Activated CD8-positive, alpha-beta memory T cell treated with anti-CD3 and anti-CD28 coated beads, Interleukin-2, amount 10 ng/mL, durations not matched to agents 7 days and 5 days (primary cell): ENCODE measurements at regions not wholly inside any gene's neighbourhood (a gene's known extent, or its start where the extent isn't known, plus 50 kb on each side); places are given as distances from the start of the nearest gene placed in this dataset.
"Not testable (repeated sequence)": the region's sequence is repeated elsewhere in the genome, so short reads cannot be mapped to it uniquely, and the experiment has no call there.

Source experiments
- ATAC-seq: fragments of 150-1000 bp; cut with Tn5 transposase; one replicate; pipeline ENCODE4 v1.10.0; 2021; ENCODE audit warnings: moderate library complexity
- CTCF ChIA-PET: fragments of 350-600 bp; sonication (Branson Sonifier 250); formaldehyde crosslinking; loops from one replicate; lab custom pipeline; 2021; ENCODE audit warnings: antibody characterized with exemption; lab: Charles Lee
- DNase-seq: peaks from one replicate; pipeline ENCODE4 v3.0.0-alpha.2; 2020
- H3K27ac Mint-ChIP-seq: one replicate; pipeline ENCODE4 v1.8.0; 2021; ENCODE audit warnings: mild to moderate bottlenecking, mixed read lengths
- H3K27me3 Mint-ChIP-seq: one replicate; pipeline ENCODE4 v1.8.0; 2021; ENCODE audit warnings: mixed read lengths
- H3K36me3 Mint-ChIP-seq: one replicate; pipeline ENCODE4 v1.8.0; 2021; ENCODE audit warnings: mild to moderate bottlenecking, mixed read lengths
- H3K4me1 Mint-ChIP-seq: one replicate; pipeline ENCODE4 v1.8.0; 2021; ENCODE audit warnings: mixed read lengths
- H3K4me3 Mint-ChIP-seq: one replicate; pipeline ENCODE4 v1.8.0; 2021; ENCODE audit warnings: mild to moderate bottlenecking, moderate library complexity, mixed read lengths
- H3K9me3 Mint-ChIP-seq: one replicate; pipeline ENCODE4 v1.8.0; 2022; ENCODE audit warnings: low read depth, mixed read lengths

DNA sequence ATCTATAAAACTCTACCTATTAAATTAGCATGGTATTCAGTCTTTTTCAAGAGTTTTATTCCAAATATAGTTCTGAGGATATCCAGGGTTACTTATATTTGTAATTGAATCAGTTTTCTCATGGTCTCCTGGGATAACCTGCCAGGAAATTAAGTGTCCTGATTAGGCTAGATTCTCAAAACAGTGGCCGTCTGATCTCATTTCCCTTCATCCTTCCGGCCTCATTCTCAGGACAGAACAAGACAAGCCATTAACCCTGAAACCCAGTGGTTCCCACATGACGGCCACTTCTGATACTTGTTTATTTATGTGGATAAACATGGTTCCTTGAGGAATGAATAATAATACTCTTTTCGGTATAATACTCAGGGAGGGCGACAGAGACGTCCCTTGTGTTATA is 417.6 kb upstream of the POT1 start:
- DNase-seq = no peak
- peaks cover 4% of the 10 kb centered on the region for H3K9me3 Mint-ChIP-seq
- CTCF ChIA-PET = no interaction called here
- no peaks in the 10 kb centered on the region for H3K4me1 Mint-ChIP-seq
- no peaks in the 10 kb centered on the region for H3K36me3 Mint-ChIP-seq
- H3K4me3 Mint-ChIP-seq = no peak overlapping the region
- no peak overlapping the region for H3K27ac Mint-ChIP-seq
- no peaks in the 10 kb centered on the region for H3K27me3 Mint-ChIP-seq
- ATAC-seq = no peak

- H3K4me3 Mint-ChIP-seq = no peak overlapping the region
- no peaks in the 10 kb centered on the region for H3K4me1 Mint-ChIP-seq
- H3K36me3 Mint-ChIP-seq = no peaks in the 10 kb centered on the region
- CTCF ChIA-PET = no interaction called here
- no peaks in the 10 kb centered on the region for H3K27me3 Mint-ChIP-seq
- H3K9me3 Mint-ChIP-seq = peaks cover 8% of the 10 kb centered on the region
- ATAC-seq = no peak
- no peak for DNase-seq
- no peak overlapping the region for H3K27ac Mint-ChIP-seq
Measured at GRCh38 chr7:125338110-125338509, 408.5 kb upstream of the POT1 start.

GRCh38 chr7:125336326-125336725 is 406.7 kb upstream of the POT1 start:
- CTCF ChIA-PET = no interaction called here
- Mint-ChIP-seq H3K27ac (no peak overlapping the region), H3K4me1 (no peaks in the 10 kb centered on the region), H3K4me3 (no peak overlapping the region), H3K9me3 (peaks cover 8% of the 10 kb centered on the region), H3K27me3 (no peaks in the 10 kb centered on the region), H3K36me3 (no peaks in the 10 kb centered on the region)
- DNase-seq (no peak), ATAC-seq (no peak)

GRCh38 chr7:125326666-125327255 is 397.1 kb upstream of the POT1 start:
- no peaks in the 10 kb centered on the region for H3K9me3 Mint-ChIP-seq
- no peaks in the 10 kb centered on the region for H3K27me3 Mint-ChIP-seq
- CTCF ChIA-PET = no interaction called here
- no peaks in the 10 kb centered on the region for H3K4me1 Mint-ChIP-seq
- no peak for DNase-seq
- H3K36me3 Mint-ChIP-seq = no peaks in the 10 kb centered on the region
- ATAC-seq = no peak
- no peak overlapping the region for H3K4me3 Mint-ChIP-seq
- H3K27ac Mint-ChIP-seq = no peak overlapping the region

GRCh38 chr7:125316466-125316865 is 386.8 kb upstream of the POT1 start:
- peaks cover 6% of the 10 kb centered on the region for H3K9me3 Mint-ChIP-seq
- no peaks in the 10 kb centered on the region for H3K4me1 Mint-ChIP-seq
- DNase-seq = no peak
- H3K4me3 Mint-ChIP-seq = no peak overlapping the region
- no peak overlapping the region for H3K27ac Mint-ChIP-seq
- no peaks in the 10 kb centered on the region for H3K27me3 Mint-ChIP-seq
- CTCF ChIA-PET = no interaction called here
- ATAC-seq = no peak
- no peaks in the 10 kb centered on the region for H3K36me3 Mint-ChIP-seq

DNA sequence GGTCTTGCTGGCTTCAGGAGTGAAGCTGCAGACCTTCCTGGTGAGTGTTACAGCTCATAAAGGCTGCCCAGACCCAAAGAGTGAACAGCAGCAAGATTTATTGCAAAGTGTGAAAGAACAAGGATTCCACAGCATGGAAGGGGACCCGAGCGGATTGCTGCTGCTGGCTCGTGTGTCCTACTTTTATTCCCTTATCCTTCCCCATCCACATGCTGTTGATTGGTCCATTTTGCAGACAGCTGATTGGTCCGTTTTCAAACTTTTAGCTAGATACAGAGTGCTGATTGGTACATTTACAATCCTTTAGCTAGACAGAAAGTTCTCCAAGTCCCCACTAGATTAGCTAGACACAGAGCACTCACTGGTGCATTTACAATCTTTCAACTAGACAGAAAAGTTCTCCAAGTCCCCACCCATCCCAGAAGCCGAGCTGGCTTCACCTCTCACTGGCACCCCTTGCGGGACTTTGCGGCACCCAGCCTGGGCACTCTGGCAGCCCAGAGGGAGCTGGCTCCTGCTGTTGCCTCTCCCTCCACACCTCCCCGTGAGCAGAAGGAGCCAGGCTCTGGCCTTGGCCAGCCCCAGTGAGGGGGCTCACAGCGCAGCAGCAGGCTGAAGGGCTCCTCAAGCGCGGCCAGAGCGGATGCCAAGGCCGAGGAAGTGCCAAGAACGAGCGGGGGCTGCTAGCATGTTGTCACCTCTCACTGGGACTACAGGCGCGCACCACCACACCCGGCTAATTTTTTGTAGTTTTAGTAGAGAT is 369.6 kb upstream of the POT1 start:
- DNase-seq (no peak), ATAC-seq (no peak)
- no peak overlapping the region for H3K4me3 Mint-ChIP-seq
- CTCF ChIA-PET = no interaction called here
- H3K36me3 Mint-ChIP-seq = no peaks in the 10 kb centered on the region
- H3K9me3 Mint-ChIP-seq = no peaks in the 10 kb centered on the region
- no peak overlapping the region for H3K27ac Mint-ChIP-seq
- no peaks in the 10 kb centered on the region for H3K27me3 Mint-ChIP-seq
- H3K4me1 Mint-ChIP-seq = no peaks in the 10 kb centered on the region

GRCh38 chr7:125279961-125280360 is 350.3 kb upstream of the POT1 start:
- no peak for ATAC-seq
- no peaks in the 10 kb centered on the region for H3K27me3 Mint-ChIP-seq
- no peak overlapping the region for H3K4me3 Mint-ChIP-seq
- H3K36me3 Mint-ChIP-seq = no peaks in the 10 kb centered on the region
- H3K4me1 Mint-ChIP-seq = no peaks in the 10 kb centered on the region
- no peak for DNase-seq
- CTCF ChIA-PET = no interaction called here
- no peak overlapping the region for H3K27ac Mint-ChIP-seq
- peaks cover 2% of the 10 kb centered on the region for H3K9me3 Mint-ChIP-seq

DNA sequence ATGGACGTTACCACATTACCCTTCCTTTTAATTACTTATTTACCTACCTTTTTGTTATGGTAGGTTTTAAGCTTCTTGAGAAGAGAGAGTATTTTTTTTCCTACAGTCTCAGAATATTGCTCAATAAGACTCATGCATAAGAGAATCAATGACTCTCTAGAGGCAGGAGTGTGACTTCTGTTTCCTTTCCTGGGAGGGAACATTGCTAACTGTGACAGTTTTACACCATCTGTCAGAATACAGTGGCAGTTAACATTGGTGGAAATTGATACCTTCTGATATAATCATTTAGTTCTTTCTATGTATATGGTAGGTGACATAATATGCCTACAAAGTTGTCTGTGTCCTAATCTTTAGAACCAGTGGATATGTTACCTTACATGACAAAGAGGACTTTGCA is 348.7 kb upstream of the POT1 start:
- Mint-ChIP-seq H3K36me3 (no peaks in the 10 kb centered on the region), H3K27ac (no peak overlapping the region), H3K4me3 (no peak overlapping the region), H3K9me3 (peaks cover 5% of the 10 kb centered on the region), H3K4me1 (no peaks in the 10 kb centered on the region), H3K27me3 (no peaks in the 10 kb centered on the region)
- CTCF ChIA-PET = no interaction called here
- no peak for ATAC-seq
- no peak for DNase-seq

DNA sequence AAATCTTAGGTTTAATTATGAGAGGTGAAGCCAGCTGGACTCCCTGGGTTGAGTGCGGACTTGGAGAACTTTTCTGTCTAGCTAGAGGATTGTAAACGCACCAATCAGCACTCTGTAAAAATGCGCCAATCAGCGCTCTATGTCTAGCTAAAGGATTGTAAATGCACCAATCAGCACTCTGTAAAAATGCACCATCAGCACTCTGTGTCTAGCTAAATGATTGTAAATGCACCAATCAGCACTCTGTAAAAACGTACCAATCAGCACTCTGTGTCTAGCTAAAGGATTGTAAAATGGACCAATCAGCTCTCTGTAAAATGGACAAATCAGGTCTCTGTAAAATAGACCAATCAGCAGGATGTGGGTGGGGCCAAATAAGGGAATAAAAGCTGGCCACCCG is 345.1 kb upstream of the POT1 start:
- H3K4me1 Mint-ChIP-seq, H3K27ac Mint-ChIP-seq, DNase-seq, H3K36me3 Mint-ChIP-seq, H3K27me3 Mint-ChIP-seq, CTCF ChIA-PET, ATAC-seq, H3K9me3 Mint-ChIP-seq, H3K4me3 Mint-ChIP-seq: not testable (repeated sequence)

DNA sequence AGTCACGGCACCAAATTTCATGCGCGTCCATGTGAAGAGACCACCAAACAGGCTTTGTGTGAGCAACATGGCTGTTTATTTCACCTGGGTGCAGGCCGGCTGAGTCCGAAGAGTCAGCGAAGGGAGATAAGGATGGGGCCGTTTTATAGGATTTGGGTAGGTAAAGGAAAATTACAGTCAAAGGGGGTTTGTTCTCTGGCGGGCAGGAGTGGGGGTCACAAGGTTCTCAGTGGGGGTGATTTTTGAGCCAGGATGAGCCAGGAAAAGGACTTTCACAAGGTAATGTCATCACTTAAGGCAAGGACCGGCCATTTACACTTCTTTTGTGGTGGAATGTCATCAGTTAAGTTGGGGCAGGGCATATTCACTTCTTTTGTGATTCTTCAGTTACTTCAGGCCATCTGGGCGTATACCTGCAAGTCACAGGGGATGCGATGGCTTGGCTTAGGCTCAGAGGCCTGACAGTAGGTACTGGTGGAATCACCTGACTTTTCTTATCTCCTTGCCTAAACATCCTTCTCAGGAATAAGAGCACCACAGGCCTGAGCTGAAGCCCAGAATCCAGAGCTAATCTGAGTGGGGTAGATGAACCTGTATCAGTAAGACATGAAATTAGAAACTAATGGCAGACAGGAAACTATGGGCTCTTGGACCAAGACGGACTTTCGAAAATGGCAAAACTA is 334.7 kb upstream of the POT1 start:
- H3K36me3 Mint-ChIP-seq, ATAC-seq, CTCF ChIA-PET, H3K4me3 Mint-ChIP-seq, H3K27me3 Mint-ChIP-seq, DNase-seq, H3K9me3 Mint-ChIP-seq, H3K27ac Mint-ChIP-seq, H3K4me1 Mint-ChIP-seq: not testable (repeated sequence)

GRCh38 chr7:125258876-125259417 is 329.3 kb upstream of the POT1 start:
- DNase-seq, H3K9me3 Mint-ChIP-seq, H3K4me1 Mint-ChIP-seq, H3K36me3 Mint-ChIP-seq, H3K27ac Mint-ChIP-seq, H3K27me3 Mint-ChIP-seq, CTCF ChIA-PET, H3K4me3 Mint-ChIP-seq, ATAC-seq: not testable (repeated sequence)

DNA sequence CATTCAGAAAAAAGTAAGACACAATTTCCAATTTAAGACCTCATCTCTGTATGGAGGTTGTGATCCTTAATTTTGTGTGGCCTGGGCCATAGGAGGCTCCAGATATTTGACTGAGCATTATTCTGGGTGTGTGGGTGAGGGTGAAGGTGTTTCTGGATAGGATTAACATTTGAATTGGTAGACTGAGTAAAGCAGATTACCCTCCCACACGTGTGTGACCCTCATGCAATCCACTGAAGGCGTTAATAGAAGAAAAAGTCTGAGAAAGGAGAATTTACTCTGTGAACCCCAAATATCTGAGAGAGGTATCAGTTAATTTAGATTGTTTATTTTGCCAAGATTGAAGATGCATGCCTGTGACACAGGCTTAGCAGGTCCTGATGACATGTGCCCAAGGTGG is 328.0 kb upstream of the POT1 start:
- no peaks in the 10 kb centered on the region for H3K27me3 Mint-ChIP-seq
- H3K4me1 Mint-ChIP-seq = no peaks in the 10 kb centered on the region
- DNase-seq (no peak), ATAC-seq (no peak)
- H3K36me3 Mint-ChIP-seq = no peaks in the 10 kb centered on the region
- CTCF ChIA-PET = no interaction called here
- H3K27ac Mint-ChIP-seq = no peak overlapping the region
- no peak overlapping the region for H3K4me3 Mint-ChIP-seq
- no peaks in the 10 kb centered on the region for H3K9me3 Mint-ChIP-seq

- H3K27me3 Mint-ChIP-seq = no peaks in the 10 kb centered on the region
- H3K9me3 Mint-ChIP-seq = no peaks in the 10 kb centered on the region
- no peak for ATAC-seq
- DNase-seq = no peak
- H3K4me3 Mint-ChIP-seq = no peak overlapping the region
- no peaks in the 10 kb centered on the region for H3K4me1 Mint-ChIP-seq
- no peak overlapping the region for H3K27ac Mint-ChIP-seq
- H3K36me3 Mint-ChIP-seq = no peaks in the 10 kb centered on the region
- CTCF ChIA-PET = no interaction called here
Measured at GRCh38 chr7:125256446-125256845, 326.8 kb upstream of the POT1 start.

DNA sequence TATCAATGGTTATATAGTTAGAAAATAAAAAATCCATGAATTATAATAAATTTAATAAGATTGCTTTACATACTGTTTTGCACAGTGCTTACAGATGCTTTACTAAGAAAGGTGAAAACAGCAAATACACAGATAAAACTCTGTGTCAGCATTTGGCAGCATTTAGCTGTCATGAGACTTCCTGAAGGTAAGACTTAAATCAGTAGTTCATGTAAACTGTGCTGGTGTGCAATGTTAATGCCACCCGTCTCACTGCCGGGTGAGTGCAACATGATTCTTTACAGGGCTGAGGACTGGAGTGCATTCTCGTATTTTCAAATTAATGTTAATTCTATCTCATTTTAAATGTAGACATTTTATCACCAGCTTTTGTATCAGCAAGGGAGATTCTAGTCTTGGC is 326.2 kb upstream of the POT1 start:
- H3K27me3 Mint-ChIP-seq = no peaks in the 10 kb centered on the region
- no peaks in the 10 kb centered on the region for H3K9me3 Mint-ChIP-seq
- H3K36me3 Mint-ChIP-seq = no peaks in the 10 kb centered on the region
- no peak overlapping the region for H3K4me3 Mint-ChIP-seq
- H3K4me1 Mint-ChIP-seq = no peaks in the 10 kb centered on the region
- CTCF ChIA-PET = no interaction called here
- no peak for ATAC-seq
- no peak for DNase-seq
- H3K27ac Mint-ChIP-seq = no peak overlapping the region
